ENCODE measurements at regions not wholly inside any gene's neighbourhood (a gene's known extent, or its start where the extent isn't known, plus 50 kb on each side); places are given as distances from the start of the nearest gene placed in this dataset.

GRCh38 chr18:29012364-29012763 is 835.4 kb upstream of the CDH2 start:
- no peaks in the 10 kb centered on the region for H3K4me1 ChIP-seq (ENCODE audit: control insufficient read depth, extremely low read depth, insufficient read depth, low read length)
- no peak overlapping the region for H3K27ac ChIP-seq (ENCODE audit: control insufficient read depth, insufficient read depth, low read length)
- H3K9me1 ChIP-seq (ENCODE audit: control insufficient read depth, extremely low read depth, insufficient read depth, low read length) = no peaks in the 10 kb centered on the region
- dilution Hi-C loops (cut with MboI; ENCODE audit: extremely low pct_ligation_motif_present, low sequenced_read_pairs) = no loop called here
- no peaks in the 10 kb centered on the region for H3K79me2 ChIP-seq (ENCODE audit: control insufficient read depth, insufficient read depth, low read length)
- H3K4me2 ChIP-seq (ENCODE audit: control insufficient read depth, extremely low read depth, insufficient read depth, low read depth, low read length) = no peak overlapping the region
- no peaks in the 10 kb centered on the region for H3K36me3 ChIP-seq (ENCODE audit: control insufficient read depth in 2 of 2, extremely low read depth in 1 of 2, insufficient read depth in 2 of 2, low read length in 2 of 2)
- no peak for FAIRE-seq
- no peaks in the 10 kb centered on the region for H4K20me1 ChIP-seq (ENCODE audit: control insufficient read depth, extremely low read depth, insufficient read depth, low read length)
- H2AFZ ChIP-seq (ENCODE audit: control insufficient read depth, low read length) = no peak overlapping the region
- H3K9ac ChIP-seq (ENCODE audit: control insufficient read depth, extremely low read depth, insufficient read depth, low read length) = no peak overlapping the region
- H3K9me3 ChIP-seq (ENCODE audit: control insufficient read depth, low read depth, low read length) = no peaks in the 10 kb centered on the region
- no peak for TF ChIP-seq EZH2 (IDR thresholded peaks at IDR 0.05; ENCODE audit: low read length)
- TF ChIP-seq, protein P1, sequence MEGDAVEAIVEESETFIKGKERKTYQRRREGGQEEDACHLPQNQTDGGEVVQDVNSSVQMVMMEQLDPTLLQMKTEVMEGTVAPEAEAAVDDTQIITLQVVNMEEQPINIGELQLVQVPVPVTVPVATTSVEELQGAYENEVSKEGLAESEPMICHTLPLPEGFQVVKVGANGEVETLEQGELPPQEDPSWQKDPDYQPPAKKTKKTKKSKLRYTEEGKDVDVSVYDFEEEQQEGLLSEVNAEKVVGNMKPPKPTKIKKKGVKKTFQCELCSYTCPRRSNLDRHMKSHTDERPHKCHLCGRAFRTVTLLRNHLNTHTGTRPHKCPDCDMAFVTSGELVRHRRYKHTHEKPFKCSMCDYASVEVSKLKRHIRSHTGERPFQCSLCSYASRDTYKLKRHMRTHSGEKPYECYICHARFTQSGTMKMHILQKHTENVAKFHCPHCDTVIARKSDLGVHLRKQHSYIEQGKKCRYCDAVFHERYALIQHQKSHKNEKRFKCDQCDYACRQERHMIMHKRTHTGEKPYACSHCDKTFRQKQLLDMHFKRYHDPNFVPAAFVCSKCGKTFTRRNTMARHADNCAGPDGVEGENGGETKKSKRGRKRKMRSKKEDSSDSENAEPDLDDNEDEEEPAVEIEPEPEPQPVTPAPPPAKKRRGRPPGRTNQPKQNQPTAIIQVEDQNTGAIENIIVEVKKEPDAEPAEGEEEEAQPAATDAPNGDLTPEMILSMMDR (optimal IDR thresholded peaks at IDR 0.05 in 1 of 3, IDR thresholded peaks at IDR 0.05 in 1 of 3, conservative IDR thresholded peaks at IDR 0.05 in 1 of 3; ENCODE audit: extremely low read depth in 1 of 3, insufficient read depth in 2 of 3, low read length in 3 of 3) = no peak
- no peaks in the 10 kb centered on the region for H3K27me3 ChIP-seq (ENCODE audit: control insufficient read depth, extremely low read depth, insufficient read depth, low read length)
- no peak overlapping the region for H3K4me3 ChIP-seq (ENCODE audit: control insufficient read depth in 2 of 3, extremely low read depth in 1 of 3, insufficient read depth in 2 of 3, low read depth in 1 of 3, low read length in 3 of 3)
- no peak for DNase-seq (ENCODE audit: low read depth, low spot score)

DNA sequence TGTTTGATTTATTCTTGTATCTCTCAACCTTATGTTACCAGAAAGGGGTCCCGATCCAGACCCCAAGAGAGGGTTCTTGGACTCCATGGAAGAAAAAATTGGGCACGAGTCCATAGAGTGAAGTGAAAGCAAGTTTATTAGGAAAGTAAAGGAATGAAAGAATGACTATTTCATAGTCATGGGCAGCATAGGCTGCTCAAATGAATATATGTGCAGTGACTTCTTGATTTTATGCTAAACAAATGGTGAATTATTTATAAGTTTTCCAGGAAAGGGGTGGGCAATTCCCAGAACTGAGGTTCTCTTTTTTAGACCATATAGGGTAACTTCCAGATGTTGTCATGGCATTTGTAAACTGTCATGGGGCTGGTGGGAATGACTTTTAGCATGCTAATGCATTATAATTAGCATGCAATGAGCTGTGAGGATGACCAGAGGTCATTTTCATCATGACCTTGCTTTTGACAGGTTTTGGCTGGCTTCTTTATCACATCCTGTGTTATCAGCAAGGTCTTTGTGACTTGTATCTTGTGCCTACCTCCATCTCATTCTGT is 832.4 kb upstream of the CDH2 start:
- Histone ChIP-seq H3K79me2 (ENCODE audit: control insufficient read depth, insufficient read depth, low read length) (no peaks in the 10 kb centered on the region), H3K4me1 (ENCODE audit: control insufficient read depth, extremely low read depth, insufficient read depth, low read length) (no peaks in the 10 kb centered on the region), H3K27ac (ENCODE audit: control insufficient read depth, insufficient read depth, low read length) (no peak overlapping the region), H2AFZ (ENCODE audit: control insufficient read depth, low read length) (no peak overlapping the region), H3K27me3 (ENCODE audit: control insufficient read depth, extremely low read depth, insufficient read depth, low read length) (no peaks in the 10 kb centered on the region), H4K20me1 (ENCODE audit: control insufficient read depth, extremely low read depth, insufficient read depth, low read length) (no peaks in the 10 kb centered on the region), H3K9me1 (ENCODE audit: control insufficient read depth, extremely low read depth, insufficient read depth, low read length) (no peaks in the 10 kb centered on the region), H3K4me2 (ENCODE audit: control insufficient read depth, extremely low read depth, insufficient read depth, low read depth, low read length) (no peak overlapping the region), H3K36me3 (ENCODE audit: control insufficient read depth in 2 of 2, extremely low read depth in 1 of 2, insufficient read depth in 2 of 2, low read length in 2 of 2) (no peaks in the 10 kb centered on the region), H3K9me3 (ENCODE audit: control insufficient read depth, low read depth, low read length) (no peaks in the 10 kb centered on the region), H3K9ac (ENCODE audit: control insufficient read depth, extremely low read depth, insufficient read depth, low read length) (no peak overlapping the region), H3K4me3 (ENCODE audit: control insufficient read depth in 2 of 3, extremely low read depth in 1 of 3, insufficient read depth in 2 of 3, low read depth in 1 of 3, low read length in 3 of 3) (no peak overlapping the region)
- dilution Hi-C loops (cut with MboI; ENCODE audit: extremely low pct_ligation_motif_present, low sequenced_read_pairs) = no loop called here
- no peak for FAIRE-seq
- TF ChIP-seq, protein P1 (optimal IDR thresholded peaks at IDR 0.05 in 1 of 3, IDR thresholded peaks at IDR 0.05 in 1 of 3, conservative IDR thresholded peaks at IDR 0.05 in 1 of 3; ENCODE audit: extremely low read depth in 1 of 3, insufficient read depth in 2 of 3, low read length in 3 of 3) = no peak
- no peak for TF ChIP-seq EZH2 (IDR thresholded peaks at IDR 0.05; ENCODE audit: low read length)
- no peak for DNase-seq (ENCODE audit: low read depth, low spot score)

Measured in keratinocyte (primary cell).